Kidney epithelial cell (primary cell): ENCODE measurements at regions not wholly inside any gene's neighbourhood (a gene's known extent, or its start where the extent isn't known, plus 50 kb on each side); places are given as distances from the start of the nearest gene placed in this dataset.
"Not testable (repeated sequence)": the region's sequence is repeated elsewhere in the genome, so short reads cannot be mapped to it uniquely, and the experiment has no call there.

ENCODE experiments used
- DNase-seq: peaks from one replicate; pipeline ENCODE4 v3.0.0-alpha.2; 2010; ENCODE audit warnings: low read depth
- H3K27me3 ChIP-seq: 2 replicates; pipeline ENCODE4 v1.6.0; 2011; ENCODE audit warnings: low read length; ENCODE audit not compliant: control insufficient read depth, insufficient read depth
- H3K36me3 ChIP-seq: 2 replicates; pipeline ENCODE4 v1.5.1; 2011; ENCODE audit warnings: low read length; ENCODE audit not compliant: control insufficient read depth, insufficient read depth
- H3K4me3 ChIP-seq: 2 replicates; pipeline ENCODE4 v1.5.1; 2011; ENCODE audit warnings: low read depth, mild to moderate bottlenecking, control low read depth, low read length
- TF ChIP-seq, protein P1 (sequence below): IDR thresholded peaks from 2 replicates; pipeline ENCODE4 v1.5.1; 2011; ENCODE audit warnings: mild to moderate bottlenecking, moderate library complexity, low read length, control low read depth, inconsistent platforms; ENCODE audit not compliant: insufficient read depth, poor library complexity, severe bottlenecking

DNA sequence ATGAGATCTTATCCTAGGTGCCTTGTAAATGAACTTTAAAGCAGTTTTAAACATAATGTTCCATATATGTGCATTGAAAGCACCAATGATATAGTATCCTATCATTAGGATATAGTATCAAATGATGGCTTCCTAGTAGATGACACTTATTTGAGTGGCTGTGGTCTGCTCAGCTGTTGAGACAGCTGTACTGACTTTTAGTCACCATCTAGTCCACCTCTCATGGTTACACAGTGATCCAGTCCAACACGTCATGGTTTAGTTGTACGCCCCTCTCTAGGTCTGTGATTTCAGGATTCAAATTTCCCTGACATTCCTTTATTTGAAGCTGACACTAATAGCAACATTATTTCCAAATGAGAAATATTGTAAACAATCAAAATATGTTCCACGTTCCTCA lies 127.3 kb upstream of the TUT7 start:
- Histone ChIP-seq H3K27me3 (no peaks in the 10 kb centered on the region), H3K36me3 (no peaks in the 10 kb centered on the region), H3K4me3 (no peak overlapping the region)
- no peak for DNase-seq
- TF ChIP-seq, protein P1, sequence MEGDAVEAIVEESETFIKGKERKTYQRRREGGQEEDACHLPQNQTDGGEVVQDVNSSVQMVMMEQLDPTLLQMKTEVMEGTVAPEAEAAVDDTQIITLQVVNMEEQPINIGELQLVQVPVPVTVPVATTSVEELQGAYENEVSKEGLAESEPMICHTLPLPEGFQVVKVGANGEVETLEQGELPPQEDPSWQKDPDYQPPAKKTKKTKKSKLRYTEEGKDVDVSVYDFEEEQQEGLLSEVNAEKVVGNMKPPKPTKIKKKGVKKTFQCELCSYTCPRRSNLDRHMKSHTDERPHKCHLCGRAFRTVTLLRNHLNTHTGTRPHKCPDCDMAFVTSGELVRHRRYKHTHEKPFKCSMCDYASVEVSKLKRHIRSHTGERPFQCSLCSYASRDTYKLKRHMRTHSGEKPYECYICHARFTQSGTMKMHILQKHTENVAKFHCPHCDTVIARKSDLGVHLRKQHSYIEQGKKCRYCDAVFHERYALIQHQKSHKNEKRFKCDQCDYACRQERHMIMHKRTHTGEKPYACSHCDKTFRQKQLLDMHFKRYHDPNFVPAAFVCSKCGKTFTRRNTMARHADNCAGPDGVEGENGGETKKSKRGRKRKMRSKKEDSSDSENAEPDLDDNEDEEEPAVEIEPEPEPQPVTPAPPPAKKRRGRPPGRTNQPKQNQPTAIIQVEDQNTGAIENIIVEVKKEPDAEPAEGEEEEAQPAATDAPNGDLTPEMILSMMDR = no peak

DNA sequence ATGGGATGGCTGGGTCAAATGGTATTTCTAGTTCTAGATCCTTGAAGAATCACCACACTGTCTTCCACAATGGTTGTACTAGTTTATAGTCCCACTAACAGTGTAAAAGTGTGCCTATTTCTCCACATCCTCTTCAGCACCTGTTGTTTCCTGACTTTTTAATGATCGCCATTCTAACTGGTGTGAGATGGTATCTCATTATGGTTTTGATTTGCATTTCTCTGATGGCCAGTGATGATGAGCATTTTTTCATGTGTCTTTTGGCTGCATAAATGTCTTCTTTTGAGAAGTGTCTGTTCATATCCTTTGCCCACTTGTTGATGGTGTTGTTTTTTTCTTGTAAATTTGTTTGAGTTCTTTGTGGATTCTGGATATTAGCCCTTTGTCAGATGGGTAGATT lies 121.0 kb upstream of the TUT7 start:
- H3K4me3 ChIP-seq, DNase-seq, H3K36me3 ChIP-seq, H3K27me3 ChIP-seq: not testable (repeated sequence)

DNA sequence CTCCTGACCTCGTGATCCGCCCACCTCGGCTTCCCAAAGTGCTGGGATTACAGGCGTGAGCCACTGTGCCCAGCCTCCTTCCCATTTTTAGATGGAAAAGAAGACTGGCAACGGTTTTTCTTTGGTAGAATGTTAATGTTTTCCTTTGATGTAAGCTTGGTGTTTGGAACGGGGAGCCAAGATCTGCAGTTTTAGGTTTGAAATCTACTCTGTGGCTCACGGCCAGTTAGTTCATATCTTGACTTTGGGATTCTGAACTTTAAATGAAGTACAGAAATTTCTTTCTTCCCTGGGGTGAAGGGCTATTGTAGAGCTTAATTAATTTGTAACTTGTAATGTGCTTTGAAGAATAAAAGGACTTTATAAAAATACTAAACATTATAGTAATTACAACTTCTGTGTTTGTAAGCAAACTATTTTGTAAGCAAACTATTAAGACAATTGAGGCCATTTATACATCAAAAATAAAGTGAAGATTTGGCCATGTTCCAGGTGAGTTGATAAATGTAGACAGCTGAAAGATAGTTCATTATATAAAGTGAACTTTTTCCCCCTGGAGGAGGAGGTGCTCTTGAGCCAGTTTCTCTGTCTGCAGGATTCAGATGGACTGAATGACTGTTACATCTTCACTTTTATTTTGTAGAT lies 117.1 kb upstream of the TUT7 start:
- TF ChIP-seq, protein P1 = no peak
- DNase-seq = no peak
- H3K4me3 ChIP-seq = no peak overlapping the region
- no peaks in the 10 kb centered on the region for H3K27me3 ChIP-seq
- H3K36me3 ChIP-seq = no peaks in the 10 kb centered on the region

DNA sequence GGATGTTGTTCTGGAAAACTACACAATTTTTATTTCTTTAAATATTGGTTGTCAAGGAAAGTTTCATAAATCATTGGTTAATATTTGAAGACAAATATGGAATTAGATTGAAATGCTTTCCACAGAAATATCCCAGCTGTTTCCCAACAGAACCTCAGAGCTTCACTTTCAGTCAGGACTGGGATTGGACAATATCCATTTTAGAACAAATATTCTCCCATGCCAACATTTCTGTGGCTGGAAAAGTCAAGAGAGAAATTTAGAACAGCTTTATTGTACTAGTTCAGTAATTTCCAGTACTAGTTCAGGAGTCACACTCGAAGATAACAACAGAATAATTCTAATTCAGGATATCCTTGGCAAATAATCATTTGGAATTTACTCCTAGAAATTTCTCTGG lies 116.1 kb upstream of the TUT7 start:
- H3K4me3 ChIP-seq = no peak overlapping the region
- no peaks in the 10 kb centered on the region for H3K36me3 ChIP-seq
- no peak for DNase-seq
- H3K27me3 ChIP-seq = no peaks in the 10 kb centered on the region
- TF ChIP-seq, protein P1 = no peak

DNA sequence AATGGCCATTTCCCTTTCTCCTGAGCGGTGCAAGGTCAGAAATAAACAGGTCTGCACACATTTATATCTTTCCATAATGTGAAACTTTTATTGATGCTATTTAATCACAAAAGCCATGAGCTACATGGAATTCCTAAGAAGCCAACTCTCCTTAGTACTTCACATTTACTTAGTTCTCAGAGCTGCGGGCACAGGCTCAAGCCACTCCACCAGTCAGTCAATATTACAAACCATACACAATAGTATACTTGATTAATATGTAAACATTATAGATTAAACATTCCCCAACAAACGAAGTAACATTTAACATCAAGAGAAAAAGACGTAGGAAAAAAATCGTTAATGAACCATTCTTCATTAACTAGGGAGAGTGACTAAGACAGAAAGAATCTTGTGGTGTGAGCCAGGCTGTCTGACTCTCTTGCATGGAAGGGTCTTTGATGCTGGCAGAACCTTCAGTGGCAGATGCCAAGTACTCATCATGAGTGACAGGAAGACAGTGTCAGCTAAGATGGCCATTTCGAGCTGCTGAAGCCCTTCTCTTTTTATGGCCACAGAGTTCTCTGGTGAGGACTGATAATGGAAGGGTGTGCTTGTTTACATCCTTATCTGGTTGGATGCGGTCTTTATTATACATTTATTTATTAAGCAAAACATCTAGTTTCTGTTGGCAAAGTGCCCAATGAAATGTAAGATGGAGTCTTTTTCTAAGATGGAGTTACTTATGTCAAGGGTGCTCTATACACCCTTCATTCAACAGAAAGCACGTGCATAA lies 115.5 kb upstream of the TUT7 start:
- no peak overlapping the region for H3K4me3 ChIP-seq
- DNase-seq = no peak
- TF ChIP-seq, protein P1 = no peak

DNA sequence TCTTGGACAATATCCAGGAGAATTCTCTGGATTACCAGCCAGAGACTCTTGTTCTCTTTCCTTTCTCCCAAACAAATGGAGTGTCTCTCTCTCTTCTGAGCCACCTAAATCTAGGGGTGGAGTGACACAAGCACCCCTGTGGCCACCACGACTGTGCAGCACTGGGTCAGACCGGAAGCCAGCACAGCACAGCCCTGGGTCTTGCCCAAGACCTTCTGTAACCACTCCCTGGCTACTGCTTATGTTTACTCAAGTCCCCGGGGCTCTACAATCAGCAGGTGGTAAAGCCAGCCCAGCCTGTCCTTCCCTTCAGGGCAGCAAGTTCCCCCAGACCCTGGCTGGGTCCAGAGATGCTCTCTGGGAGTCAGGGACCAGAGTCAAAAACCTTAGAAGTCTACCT lies 110.0 kb upstream of the TUT7 start:
- no peak for DNase-seq
- TF ChIP-seq, protein P1 = no peak
- H3K36me3 ChIP-seq = no peaks in the 10 kb centered on the region
- no peaks in the 10 kb centered on the region for H3K27me3 ChIP-seq
- no peak overlapping the region for H3K4me3 ChIP-seq

More for the DNA sequence above, 115.5 kb upstream of the TUT7 start:
- Histone ChIP-seq H3K27me3 (no peaks in the 10 kb centered on the region), H3K36me3 (no peaks in the 10 kb centered on the region)
